Activated CD8-positive, alpha-beta T cell treated with anti-CD3 and anti-CD28 coated beads for 36 hours (primary cell): ENCODE measurements at regions not wholly inside any gene's neighbourhood (a gene's known extent, or its start where the extent isn't known, plus 50 kb on each side); places are given as distances from the start of the nearest gene placed in this dataset.
"Not testable (repeated sequence)": the region's sequence is repeated elsewhere in the genome, so short reads cannot be mapped to it uniquely, and the experiment has no call there.

ENCODE experiments used
- ATAC-seq: fragments of 200-7000 bp; cut with Tn5 transposase; one replicate; pipeline ENCODE4 v1.10.0; 2021; ENCODE audit warnings: mild to moderate bottlenecking, moderate library complexity
- CTCF ChIA-PET: fragments of 350-600 bp; sonication (Branson Sonifier 250); formaldehyde crosslinking; loops from one replicate; lab custom pipeline; 2021; ENCODE audit warnings: antibody characterized with exemption; lab: Charles Lee
- POLR2A ChIA-PET: fragments of 350-600 bp; sonication (Branson Sonifier 250); formaldehyde crosslinking; loops from one replicate; lab custom pipeline; 2021; ENCODE audit warnings: antibody characterized with exemption; lab: Charles Lee
- DNase-seq: peaks from one replicate; pipeline ENCODE4 v3.0.0-alpha.2; 2020
- H3K27ac Mint-ChIP-seq: one replicate; pipeline ENCODE4 v1.8.0; 2021; ENCODE audit warnings: mild to moderate bottlenecking, mixed read lengths
- H3K27me3 Mint-ChIP-seq: one replicate; pipeline ENCODE4 v1.8.0; 2021; ENCODE audit warnings: mixed read lengths
- H3K36me3 Mint-ChIP-seq: one replicate; pipeline ENCODE4 v1.8.0; 2021; ENCODE audit warnings: low read depth, mixed read lengths
- H3K4me1 Mint-ChIP-seq: one replicate; pipeline ENCODE4 v1.8.0; 2021; ENCODE audit warnings: low read depth, mixed read lengths
- H3K4me3 Mint-ChIP-seq: one replicate; pipeline ENCODE4 v1.8.0; 2021; ENCODE audit warnings: mild to moderate bottlenecking, moderate library complexity, mixed read lengths
- H3K9me3 Mint-ChIP-seq: one replicate; pipeline ENCODE4 v1.8.0; 2021; ENCODE audit warnings: mixed read lengths
- CTCF ChIP-seq: fragments of 200-600 bp; IDR thresholded peaks from one replicate; pipeline ENCODE4 v1.8.0; 2022; ENCODE audit warnings: antibody characterized with exemption, mild to moderate bottlenecking
- intact Hi-C: fragments of 100-400 bp; cut with micrococcal nuclease; formaldehyde crosslinking; loops from one replicate; pipeline ENCODE4 v1.10.0; 2022

- no peaks in the 10 kb centered on the region for H3K36me3 Mint-ChIP-seq
- H3K4me1 Mint-ChIP-seq, result no peaks in the 10 kb centered on the region
- POLR2A ChIA-PET, result no interaction called here
- H3K9me3 Mint-ChIP-seq, result no peaks in the 10 kb centered on the region
- no peaks in the 10 kb centered on the region for H3K27me3 Mint-ChIP-seq
- CTCF ChIA-PET, result no interaction called here
- no peak overlapping the region for H3K4me3 Mint-ChIP-seq
- no peak for TF ChIP-seq CTCF
- intact Hi-C loops, result no loop called here
- H3K27ac Mint-ChIP-seq, result no peak overlapping the region
- ATAC-seq, result no peak
- no peak for DNase-seq
These were observed 229.1 kb downstream of the TM9SF2 start for GRCh38 chr13:99730403-99730802.

GRCh38 chr13:99729745-99730144, 228.5 kb downstream of the TM9SF2 start:
- POLR2A ChIA-PET, result no interaction called here
- Mint-ChIP-seq H3K4me3 (no peak overlapping the region), H3K9me3 (no peaks in the 10 kb centered on the region), H3K27me3 (no peaks in the 10 kb centered on the region), H3K36me3 (no peaks in the 10 kb centered on the region), H3K27ac (no peak overlapping the region), H3K4me1 (no peaks in the 10 kb centered on the region)
- CTCF ChIA-PET, result no interaction called here
- ATAC-seq (no peak), DNase-seq (no peak)
- TF ChIP-seq CTCF, result no peak
- intact Hi-C loops, result no loop called here

- CTCF ChIA-PET, POLR2A ChIA-PET, H3K27ac Mint-ChIP-seq, H3K27me3 Mint-ChIP-seq, intact Hi-C loops, H3K9me3 Mint-ChIP-seq, ATAC-seq, H3K4me3 Mint-ChIP-seq, H3K4me1 Mint-ChIP-seq, H3K36me3 Mint-ChIP-seq, DNase-seq: not testable (repeated sequence)
These were observed 226.4 kb downstream of the TM9SF2 start for GRCh38 chr13:99727651-99728050.

GRCh38 chr13:99726282-99726894, 225.1 kb downstream of the TM9SF2 start:
- Mint-ChIP-seq H3K36me3 (no peaks in the 10 kb centered on the region), H3K27ac (no peak overlapping the region), H3K9me3 (no peaks in the 10 kb centered on the region), H3K27me3 (no peaks in the 10 kb centered on the region), H3K4me3 (no peak overlapping the region), H3K4me1 (no peaks in the 10 kb centered on the region)
- ATAC-seq (no peak), DNase-seq (no peak)
- ChIA-PET CTCF (no interaction called here), POLR2A (no interaction called here)
- TF ChIP-seq CTCF, result no peak
- intact Hi-C loops, result no loop called here

- ATAC-seq (no peak), DNase-seq (no peak)
- Mint-ChIP-seq H3K27ac (no peak overlapping the region), H3K4me1 (no peaks in the 10 kb centered on the region), H3K27me3 (no peaks in the 10 kb centered on the region), H3K9me3 (no peaks in the 10 kb centered on the region), H3K36me3 (no peaks in the 10 kb centered on the region), H3K4me3 (no peak overlapping the region)
- ChIA-PET POLR2A (no interaction called here), CTCF (interaction anchor here (1.3 kb wide), 1 partner anchor 16 kb away, joined by 4 read pairs; no protein-coding TSS in a partner anchor)
- no peak for TF ChIP-seq CTCF
- intact Hi-C loops, result no loop called here
These were observed 224.4 kb downstream of the TM9SF2 start for GRCh38 chr13:99725644-99726043.
